22Rv1 (cell line): ENCODE measurements at regions not wholly inside any gene's neighbourhood (a gene's known extent, or its start where the extent isn't known, plus 50 kb on each side); places are given as distances from the start of the nearest gene placed in this dataset.

Experiments used
- H3K27ac ChIP-seq: fragments of 450-650 bp; 2 replicates; pipeline ENCODE4 v1.5.1; 2017
- CTCF ChIP-seq: fragments of 450-650 bp; IDR thresholded peaks from 2 replicates; pipeline ENCODE4 v1.5.1; 2017; ENCODE audit warnings: mild to moderate bottlenecking
- ZFX ChIP-seq: fragments of 450-650 bp; IDR thresholded peaks from 2 replicates; pipeline ENCODE4 v1.6.1; 2017; ENCODE audit warnings: antibody characterized with exemption, borderline replicate concordance

GRCh38 chr16:11401161-11402050 is 56.1 kb downstream of the RMI2 start:
- no peak overlapping the region for H3K27ac ChIP-seq
- TF ChIP-seq ZFX (no peak), CTCF (no peak)

GRCh38 chr16:11402051-11402744 is 56.9 kb downstream of the RMI2 start:
- H3K27ac ChIP-seq, result no peak overlapping the region
- no peak for TF ChIP-seq CTCF
- TF ChIP-seq ZFX, result no peak

- H3K27ac ChIP-seq, result no peak overlapping the region
- TF ChIP-seq ZFX (no peak), CTCF (no peak)
These were observed 57.7 kb downstream of the RMI2 start for GRCh38 chr16:11402745-11403533.

GRCh38 chr16:11403534-11403795 is 58.2 kb downstream of the RMI2 start:
- TF ChIP-seq CTCF (no peak), ZFX (no peak)

GRCh38 chr16:11403920-11404319 is 58.7 kb downstream of the RMI2 start:
- no peak overlapping the region for H3K27ac ChIP-seq
- TF ChIP-seq ZFX (no peak), CTCF (no peak)

More at GRCh38 chr16:11403534-11403795, 58.2 kb downstream of the RMI2 start:
- no peak overlapping the region for H3K27ac ChIP-seq

GRCh38 chr16:11404603-11405002 is 59.3 kb downstream of the RMI2 start:
- TF ChIP-seq ZFX (no peak), CTCF (no peak)
- no peak overlapping the region for H3K27ac ChIP-seq
